SK-N-SH (cell line): ENCODE measurements at regions not wholly inside any gene's neighbourhood (a gene's known extent, or its start where the extent isn't known, plus 50 kb on each side); places are given as distances from the start of the nearest gene placed in this dataset.

Experiments used
- CTCF ChIA-PET: fragments of 300-600, 350-600 bp; formaldehyde crosslinking; extraction: SDS; loops from one replicate; lab custom pipeline; 2021; lab: Yijun Ruan, JAX
- POLR2A ChIA-PET: fragments of 350-600 bp; sonication (Branson Sonifier 250); formaldehyde crosslinking; extraction: SDS; loops from one replicate; lab custom pipeline; 2020; ENCODE audit warnings: antibody characterized with exemption, inconsistent platforms; lab: Yijun Ruan, JAX
- DNase-seq: peaks from one replicate; pipeline ENCODE4 v3.0.0; 2012
- H2AFZ ChIP-seq: fragments of 200-600 bp; sonication (generic); 2 replicates; pipeline ENCODE4 v1.8.1; 2016; ENCODE audit warnings: antibody characterized with exemption, mild to moderate bottlenecking, low read depth
- H3F3A ChIP-seq: fragments of 200-600 bp; sonication (generic); replicated peaks from 2 replicates; pipeline ENCODE3; 2016; ENCODE audit warnings: antibody characterized with exemption, mild to moderate bottlenecking; ENCODE audit not compliant: insufficient read depth
- H3K27ac ChIP-seq, 2 experiments: fragments of 200-500 bp in 1 of 2; fragments of 200-600 bp in 1 of 2; sonication (Bioruptor generic) in 1 of 2; sonication (generic), shearing (Covaris generic) in 1 of 2; 2 replicates each; pipeline versions ENCODE4 v1.5.1 to v1.6.1; 2014 to 2016; ENCODE audit warnings: low read depth in 2 of 2, inconsistent platforms in 1 of 2, low read length in 1 of 2, mild to moderate bottlenecking in 1 of 2, mixed read lengths in 1 of 2
- H3K27me3 ChIP-seq: fragments of 200-600 bp; sonication (generic), shearing (Covaris generic); 2 replicates; pipeline ENCODE4 v1.6.1; 2016; ENCODE audit warnings: mixed run types; ENCODE audit not compliant: insufficient read depth
- H3K36me3 ChIP-seq, 2 experiments: fragments of 200-500 bp in 1 of 2; fragments of 200-600 bp in 1 of 2; sonication (Bioruptor generic) in 1 of 2; sonication (generic) in 1 of 2; replicated peaks in 1 of 2; 2 replicates each; pipeline versions ENCODE3 to v1.5.1; 2014 to 2016; ENCODE audit warnings: low read length in 1 of 2, mild to moderate bottlenecking in 1 of 2; ENCODE audit not compliant: insufficient read depth in 2 of 2, control insufficient read depth in 1 of 2
- H3K4me1 ChIP-seq, 2 experiments: fragments of 200-500 bp in 1 of 2; fragments of 200-600 bp in 1 of 2; sonication (Bioruptor generic) in 1 of 2; sonication (generic), shearing (Covaris generic) in 1 of 2; 2 replicates each; pipeline versions ENCODE4 v1.5.1 to v1.6.1; 2014 to 2016; ENCODE audit warnings: low read depth in 1 of 2, low read length in 1 of 2, mixed run types in 1 of 2; ENCODE audit not compliant: insufficient read depth in 2 of 2, control insufficient read depth in 1 of 2
- H3K4me2 ChIP-seq: fragments of 200-600 bp; sonication (generic), shearing (Covaris generic); 2 replicates; pipeline ENCODE4 v1.6.1; 2017; ENCODE audit warnings: mixed run types
- H3K4me3 ChIP-seq, 2 experiments: fragments of 200-500 bp in 1 of 2; fragments of 200-600 bp in 1 of 2; sonication (Bioruptor generic) in 1 of 2; sonication (generic), shearing (Covaris generic) in 1 of 2; 2 replicates each; pipeline versions ENCODE4 v1.5.1 to v1.8.1; 2014 to 2016; ENCODE audit warnings: low read depth in 2 of 2, inconsistent platforms in 1 of 2, low read length in 1 of 2, mild to moderate bottlenecking in 1 of 2, mixed read lengths in 1 of 2, moderate library complexity in 1 of 2
- H3K79me2 ChIP-seq: fragments of 200-600 bp; sonication (generic); 2 replicates; pipeline ENCODE4 v1.8.1; 2017; ENCODE audit warnings: mild to moderate bottlenecking; ENCODE audit not compliant: insufficient read depth
- H3K9ac ChIP-seq: fragments of 200-600 bp; sonication (generic); 2 replicates; pipeline ENCODE4 v1.6.1; 2017; ENCODE audit warnings: mixed run types
- H3K9me2 ChIP-seq: fragments of 200-600 bp; sonication (generic); 2 replicates; pipeline ENCODE4 v1.6.1; 2017; ENCODE audit warnings: mixed run types
- H3K9me3 ChIP-seq: fragments of 200-600 bp; sonication (generic); 2 replicates; pipeline ENCODE4 v1.6.1; 2017; ENCODE audit warnings: mixed run types, mild to moderate bottlenecking, moderate library complexity
- H4K20me1 ChIP-seq: fragments of 200-600 bp; sonication (generic); 2 replicates; pipeline ENCODE4 v1.6.1; 2017; ENCODE audit warnings: mild to moderate bottlenecking, mixed run types; ENCODE audit not compliant: insufficient read depth
- CHD2 ChIP-seq: fragments of 150-350 bp; IDR thresholded peaks from 2 replicates; pipeline ENCODE4 v1.6.1; 2018; ENCODE audit warnings: low read length; ENCODE audit not compliant: partially characterized antibody
- EP300 ChIP-seq, 2 experiments: IDR thresholded peaks; 2 replicates each; pipeline versions ENCODE4 v1.4.0 to v1.6.1; 2012; ENCODE audit warnings: borderline replicate concordance in 1 of 2, low read depth in 1 of 2, low read length in 1 of 2
- FOXJ3 ChIP-seq: sonication (generic); formaldehyde crosslinking; IDR thresholded peaks from 2 replicates; pipeline ENCODE4 v1.5.1; 2020; ENCODE audit warnings: mild to moderate bottlenecking, missing genetic modification reagents
- GATA2 ChIP-seq: sonication (generic); formaldehyde crosslinking; IDR thresholded peaks from 2 replicates; pipeline ENCODE4 v1.5.0; 2020; ENCODE audit warnings: mild to moderate bottlenecking, missing genetic modification reagents
- JUND ChIP-seq: IDR thresholded peaks from 2 replicates; pipeline ENCODE4 v1.4.0; 2012
- POLR2AphosphoS5 ChIP-seq: IDR thresholded peaks from 2 replicates; pipeline ENCODE4 v1.6.1; 2012; ENCODE audit warnings: low read depth, low read length
- SMC3 ChIP-seq: IDR thresholded peaks from 2 replicates; pipeline ENCODE4 v1.6.1; 2012; ENCODE audit warnings: low read depth, low read length, improper control_type of control experiment
- TCF12 ChIP-seq: IDR thresholded peaks from 2 replicates; pipeline ENCODE4 v1.4.0; 2012
- WGBS: methylation state at CpG from one replicate; pipeline ENCODE4 v1.1.6; 2017; ENCODE audit warnings: low lambda C conversion rate; 5-methylcytosine and 5-hydroxymethylcytosine counted together
- TF ChIP-seq, protein P1 (sequence below): IDR thresholded peaks from 2 replicates; pipeline ENCODE4 v1.4.0; 2012; ENCODE audit warnings: low read depth, borderline replicate concordance
- TF ChIP-seq, protein P2 (sequence below): IDR thresholded peaks from 2 replicates; pipeline ENCODE4 v1.4.0; 2012; ENCODE audit warnings: low read depth
- TF ChIP-seq, protein P3 (sequence below): IDR thresholded peaks from 2 replicates; pipeline ENCODE4 v1.4.0; 2012; ENCODE audit warnings: low read depth, borderline replicate concordance

DNA sequence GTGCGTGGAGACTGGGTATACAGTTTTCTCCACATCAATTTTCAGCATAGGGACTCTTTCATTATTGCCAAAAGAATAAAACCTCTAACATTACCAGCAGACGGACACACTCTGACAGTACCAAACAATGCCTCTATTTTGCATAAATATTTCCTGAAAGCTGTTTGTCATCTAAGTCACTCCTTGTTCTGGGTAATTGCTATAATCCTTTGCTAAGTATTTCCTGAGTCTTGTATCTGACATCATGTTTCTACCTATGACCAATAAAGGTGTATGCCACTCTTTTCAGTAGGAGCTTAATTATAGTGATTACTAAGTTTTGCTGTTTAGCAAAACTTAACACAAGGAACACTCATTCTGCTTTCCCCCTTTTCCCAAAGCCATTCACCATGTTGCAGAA, 886.5 kb downstream of the SLITRK6 start:
- TF ChIP-seq JUND, result no peak
- no peak for TF ChIP-seq FOXJ3 (CRISPR knock-in tag)
- TF ChIP-seq SMC3, result no peak
- TF ChIP-seq, protein P1, sequence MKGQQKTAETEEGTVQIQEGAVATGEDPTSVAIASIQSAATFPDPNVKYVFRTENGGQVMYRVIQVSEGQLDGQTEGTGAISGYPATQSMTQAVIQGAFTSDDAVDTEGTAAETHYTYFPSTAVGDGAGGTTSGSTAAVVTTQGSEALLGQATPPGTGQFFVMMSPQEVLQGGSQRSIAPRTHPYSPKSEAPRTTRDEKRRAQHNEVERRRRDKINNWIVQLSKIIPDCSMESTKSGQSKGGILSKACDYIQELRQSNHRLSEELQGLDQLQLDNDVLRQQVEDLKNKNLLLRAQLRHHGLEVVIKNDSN, result no peak
- TF ChIP-seq, protein P2, sequence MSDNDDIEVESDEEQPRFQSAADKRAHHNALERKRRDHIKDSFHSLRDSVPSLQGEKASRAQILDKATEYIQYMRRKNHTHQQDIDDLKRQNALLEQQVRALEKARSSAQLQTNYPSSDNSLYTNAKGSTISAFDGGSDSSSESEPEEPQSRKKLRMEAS, result no peak
- TF ChIP-seq, protein P3, sequence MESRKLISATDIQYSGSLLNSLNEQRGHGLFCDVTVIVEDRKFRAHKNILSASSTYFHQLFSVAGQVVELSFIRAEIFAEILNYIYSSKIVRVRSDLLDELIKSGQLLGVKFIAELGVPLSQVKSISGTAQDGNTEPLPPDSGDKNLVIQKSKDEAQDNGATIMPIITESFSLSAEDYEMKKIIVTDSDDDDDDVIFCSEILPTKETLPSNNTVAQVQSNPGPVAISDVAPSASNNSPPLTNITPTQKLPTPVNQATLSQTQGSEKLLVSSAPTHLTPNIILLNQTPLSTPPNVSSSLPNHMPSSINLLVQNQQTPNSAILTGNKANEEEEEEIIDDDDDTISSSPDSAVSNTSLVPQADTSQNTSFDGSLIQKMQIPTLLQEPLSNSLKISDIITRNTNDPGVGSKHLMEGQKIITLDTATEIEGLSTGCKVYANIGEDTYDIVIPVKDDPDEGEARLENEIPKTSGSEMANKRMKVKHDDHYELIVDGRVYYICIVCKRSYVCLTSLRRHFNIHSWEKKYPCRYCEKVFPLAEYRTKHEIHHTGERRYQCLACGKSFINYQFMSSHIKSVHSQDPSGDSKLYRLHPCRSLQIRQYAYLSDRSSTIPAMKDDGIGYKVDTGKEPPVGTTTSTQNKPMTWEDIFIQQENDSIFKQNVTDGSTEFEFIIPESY, result no peak
- Histone ChIP-seq H4K20me1 (no peaks in the 10 kb centered on the region), H3K27me3 (no peaks in the 10 kb centered on the region), H3K4me3 (no peak overlapping the region), H3K9me3 (no peaks in the 10 kb centered on the region), H3F3A (no peaks in the 10 kb centered on the region), H3K9me2 (no peaks in the 10 kb centered on the region), H3K27ac (no peak overlapping the region), H3K4me1 (peaks cover 0 to 2% of the 10 kb centered on the region in 2 experiments; a peak in 1 of 4 replicates), H3K36me3 (no peaks in the 10 kb centered on the region), H3K79me2 (no peaks in the 10 kb centered on the region), H3K9ac (no peak overlapping the region), H2AFZ (no peak overlapping the region), H3K4me2 (no peak overlapping the region)
- ChIA-PET CTCF (interaction anchor here (0.7 to 2.0 kb wide), 5 partner anchors 10 to 915 kb away, joined by 3 to 8 read pairs (median 4); no protein-coding TSS in a partner anchor), POLR2A (no interaction called here)
- 84% methylated on average over 2 of the region's 2 CpGs for WGBS
- DNase-seq, result no peak

DNA sequence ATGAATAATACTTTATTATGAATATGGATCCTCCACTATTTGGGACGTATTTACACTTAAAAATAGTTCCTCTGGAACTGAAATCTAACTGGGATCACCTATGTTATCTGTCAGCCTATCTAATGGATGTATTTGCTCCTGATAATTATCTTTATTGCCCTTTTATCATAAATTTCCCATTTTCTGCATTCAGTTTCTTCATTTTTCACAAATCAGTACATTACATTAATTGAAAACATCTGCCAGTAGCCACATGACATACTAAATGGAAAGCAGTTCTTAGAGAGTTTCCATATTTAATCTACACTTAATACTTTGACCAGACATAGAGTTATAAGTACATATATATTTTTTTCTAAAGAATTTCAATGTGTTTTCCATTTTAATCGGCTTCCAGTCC, 888.8 kb downstream of the SLITRK6 start:
- H2AFZ ChIP-seq, result no peak overlapping the region
- no peaks in the 10 kb centered on the region for H3K9me3 ChIP-seq
- no peak for TF ChIP-seq POLR2AphosphoS5
- TF ChIP-seq, protein P1, result no peak
- TF ChIP-seq TCF12, result peak; percentile 32; the same call in 1 of the 2 replicates
- TF ChIP-seq, protein P2, result no peak
- TF ChIP-seq EP300 (IDR thresholded peaks at IDR 0.05; ENCODE audit: borderline replicate concordance in 1 of 2, low read depth in 1 of 2, low read length in 1 of 2), result peak in 1 of 2 experiments; percentile 70; a peak in 1 of 4 replicates
- 0 out of 2 replicates have a peak, but pooled peaks have one; percentile 31 for TF ChIP-seq GATA2 (CRISPR knock-in tag)
- no peak for TF ChIP-seq CHD2
- TF ChIP-seq, all 33 proteins: peak for 3
- H3K4me1 ChIP-seq, result peaks cover 0 to 2% of the 10 kb centered on the region in 2 experiments; a peak in 1 of 4 replicates
- 41% methylated on average over 2 of the region's 2 CpGs for WGBS
- no peaks in the 10 kb centered on the region for H4K20me1 ChIP-seq
- no peaks in the 10 kb centered on the region for H3K27me3 ChIP-seq
- H3F3A ChIP-seq, result no peaks in the 10 kb centered on the region
- H3K9ac ChIP-seq, result no peak overlapping the region
- H3K4me2 ChIP-seq, result no peak overlapping the region
- no peaks in the 10 kb centered on the region for H3K9me2 ChIP-seq
- H3K79me2 ChIP-seq, result no peaks in the 10 kb centered on the region
- H3K27ac ChIP-seq, result peak overlapping the region in 1 of 2 experiments; percentile 50; a peak in 1 of 4 replicates
- ChIA-PET POLR2A (no interaction called here), CTCF (no interaction called here)
- H3K4me3 ChIP-seq, result no peak overlapping the region
- DNase-seq, result no peak
- no peaks in the 10 kb centered on the region for H3K36me3 ChIP-seq
